Neuron (in vitro differentiated cells): ENCODE measurements at regions not wholly inside any gene's neighbourhood (a gene's known extent, or its start where the extent isn't known, plus 50 kb on each side); places are given as distances from the start of the nearest gene placed in this dataset.
"Not testable (repeated sequence)": the region's sequence is repeated elsewhere in the genome, so short reads cannot be mapped to it uniquely, and the experiment has no call there.

Source experiments
- H2AFZ ChIP-seq: one replicate; pipeline ENCODE4 v1.6.1; 2013; ENCODE audit warnings: low read depth, mild to moderate bottlenecking, inconsistent platforms, low read length, moderate library complexity
- H3K27me3 ChIP-seq: one replicate; pipeline ENCODE4 v1.6.1; 2013; ENCODE audit warnings: low read length; ENCODE audit not compliant: insufficient read depth
- H3K36me3 ChIP-seq: one replicate; pipeline ENCODE4 v1.6.1; 2013; ENCODE audit warnings: low read length; ENCODE audit not compliant: insufficient read depth
- H3K4me1 ChIP-seq: one replicate; pipeline ENCODE4 v1.6.1; 2013; ENCODE audit warnings: low read length; ENCODE audit not compliant: insufficient read depth
- H3K4me3 ChIP-seq: 2 replicates; pipeline ENCODE4 v1.5.1; 2013; ENCODE audit warnings: mild to moderate bottlenecking, low read length, moderate library complexity
- H3K9me3 ChIP-seq: one replicate; pipeline ENCODE4 v1.6.1; 2013; ENCODE audit warnings: low read length

DNA sequence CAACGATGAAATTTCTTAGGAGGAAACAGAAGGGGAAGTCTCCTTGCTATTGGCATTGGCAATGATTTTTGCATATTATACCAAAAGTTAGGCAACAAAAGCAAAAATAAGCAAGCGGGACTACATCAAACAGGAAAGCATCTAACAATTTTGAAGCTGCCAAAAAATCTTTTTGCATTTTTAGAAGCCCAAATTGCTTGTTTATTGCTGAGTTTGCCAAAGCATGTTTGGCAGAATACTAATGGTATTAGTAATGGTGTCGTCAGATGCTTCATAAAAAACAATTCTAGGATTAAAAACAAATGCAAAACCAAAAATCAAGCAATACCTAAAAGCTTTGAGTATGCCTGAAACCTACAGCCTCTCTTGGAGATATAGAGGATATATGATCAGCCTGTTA lies 80.0 kb downstream of the GALR1 start:
- no peak overlapping the region for H3K4me3 ChIP-seq
- H3K27me3 ChIP-seq = no peaks in the 10 kb centered on the region
- H3K9me3 ChIP-seq = no peaks in the 10 kb centered on the region
- no peak overlapping the region for H2AFZ ChIP-seq
- no peaks in the 10 kb centered on the region for H3K36me3 ChIP-seq
- no peaks in the 10 kb centered on the region for H3K4me1 ChIP-seq

DNA sequence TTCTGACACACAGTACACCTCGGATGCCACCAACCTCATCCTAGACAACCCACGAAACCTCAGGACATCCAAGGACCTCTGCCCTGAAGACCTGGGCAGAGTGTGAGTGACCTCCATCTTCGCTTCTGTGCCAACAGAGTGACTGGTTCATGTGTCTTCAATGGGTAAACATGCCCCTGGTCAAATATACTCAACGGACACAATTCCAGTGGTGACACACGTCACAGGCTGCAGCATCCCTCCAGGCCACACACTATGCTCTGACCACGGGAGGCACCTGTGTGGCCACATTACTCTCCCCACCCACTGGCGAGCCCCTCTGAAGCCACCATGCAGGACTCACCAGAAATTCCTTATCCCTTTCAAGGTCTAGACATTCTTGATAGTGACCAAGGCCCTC lies 85.2 kb downstream of the GALR1 start:
- H3K4me3 ChIP-seq = no peak overlapping the region
- peaks cover 7% of the 10 kb centered on the region for H3K4me1 ChIP-seq
- no peaks in the 10 kb centered on the region for H3K27me3 ChIP-seq
- no peaks in the 10 kb centered on the region for H3K9me3 ChIP-seq
- no peaks in the 10 kb centered on the region for H3K36me3 ChIP-seq
- no peak overlapping the region for H2AFZ ChIP-seq

DNA sequence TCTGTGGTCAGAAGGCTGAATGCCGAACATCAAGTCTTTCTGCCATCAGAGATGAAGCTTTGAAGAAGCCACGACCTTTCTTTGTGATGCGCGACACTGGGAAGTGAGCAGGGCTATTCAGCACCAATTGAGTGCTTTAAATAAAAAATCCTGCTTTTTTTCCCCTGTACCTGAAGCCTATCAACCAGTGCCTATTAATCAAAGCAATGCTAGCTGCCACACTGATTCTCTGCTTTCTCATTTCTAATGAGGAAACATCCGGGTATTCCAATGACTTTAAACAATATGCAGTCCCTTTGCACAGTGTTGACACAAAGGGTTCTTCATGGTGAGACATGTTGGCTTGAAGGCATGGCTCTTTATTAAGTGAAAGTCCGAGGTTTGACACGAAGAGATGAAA lies 88.0 kb downstream of the GALR1 start:
- Histone ChIP-seq H3K4me1 (peaks cover 7% of the 10 kb centered on the region), H3K9me3 (no peaks in the 10 kb centered on the region), H2AFZ (peak overlapping the region; percentile 68), H3K36me3 (no peaks in the 10 kb centered on the region), H3K27me3 (no peaks in the 10 kb centered on the region), H3K4me3 (no peak overlapping the region)

DNA sequence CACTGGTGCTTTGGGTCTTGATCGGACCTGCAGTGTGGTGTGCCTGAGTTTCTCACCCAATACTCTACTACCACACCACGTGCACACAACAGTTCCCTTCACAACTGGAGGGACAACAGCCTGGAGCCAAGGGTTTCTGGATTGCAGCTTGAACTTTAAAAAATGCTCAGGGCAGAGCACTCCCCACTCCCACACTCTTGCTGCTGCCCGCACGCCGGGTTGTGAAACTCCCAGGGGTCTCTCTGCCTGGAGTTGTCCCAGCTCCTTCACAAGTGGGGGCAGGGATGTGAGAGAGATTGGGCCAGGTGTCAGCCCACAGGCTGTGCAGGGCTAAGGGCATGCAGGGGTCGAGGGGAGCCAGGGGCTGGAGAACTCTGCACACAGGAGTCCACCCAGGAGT lies 89.4 kb downstream of the GALR1 start:
- no peaks in the 10 kb centered on the region for H3K9me3 ChIP-seq
- H3K36me3 ChIP-seq = no peaks in the 10 kb centered on the region
- H2AFZ ChIP-seq = no peak overlapping the region
- no peak overlapping the region for H3K4me3 ChIP-seq
- peaks cover 7% of the 10 kb centered on the region for H3K4me1 ChIP-seq
- no peaks in the 10 kb centered on the region for H3K27me3 ChIP-seq

DNA sequence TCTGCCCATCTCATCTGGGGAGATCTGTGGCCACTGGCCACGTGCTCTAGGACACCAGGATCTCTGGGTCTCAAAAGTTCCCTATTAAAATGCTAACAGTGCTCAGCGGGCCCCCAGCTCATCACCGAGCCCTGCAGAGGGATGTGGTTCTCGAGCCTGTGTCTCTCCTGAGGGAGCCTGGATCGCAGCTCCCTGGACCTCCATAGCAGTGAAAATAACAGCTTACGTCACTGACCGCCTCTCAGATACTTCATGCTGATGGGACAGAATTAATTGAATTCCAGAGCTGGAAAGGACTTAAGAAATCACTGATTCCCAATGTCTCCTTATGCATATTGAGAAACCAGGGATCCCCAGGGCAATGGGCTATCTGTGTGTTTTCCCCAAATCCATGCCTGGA lies 90.0 kb downstream of the GALR1 start:
- H2AFZ ChIP-seq = no peak overlapping the region
- no peak overlapping the region for H3K4me3 ChIP-seq
- no peaks in the 10 kb centered on the region for H3K36me3 ChIP-seq
- H3K4me1 ChIP-seq = peaks cover 7% of the 10 kb centered on the region
- H3K27me3 ChIP-seq = no peaks in the 10 kb centered on the region
- H3K9me3 ChIP-seq = no peaks in the 10 kb centered on the region

DNA sequence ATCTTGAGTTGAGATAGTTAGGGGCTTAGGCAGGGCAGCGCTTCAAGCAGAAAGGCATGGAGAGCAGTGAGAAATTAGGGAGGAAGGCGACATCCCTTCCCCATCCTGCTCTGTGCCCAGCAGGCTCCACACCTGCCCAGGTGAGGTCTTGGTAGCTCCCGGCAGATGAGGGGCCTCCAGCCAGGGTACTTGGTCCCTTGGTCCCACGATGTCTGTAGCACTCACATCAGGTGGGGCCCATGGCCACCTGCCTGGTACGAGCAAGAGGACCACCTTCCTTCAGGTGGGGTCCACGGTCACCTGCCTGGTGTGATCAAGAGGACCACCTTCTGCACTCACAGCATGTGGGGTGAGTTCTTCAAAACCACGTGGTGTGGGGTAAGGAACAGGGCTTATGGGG lies 91.2 kb downstream of the GALR1 start:
- Histone ChIP-seq H3K36me3 (no peaks in the 10 kb centered on the region), H3K9me3 (no peaks in the 10 kb centered on the region), H3K4me3 (no peak overlapping the region), H2AFZ (no peak overlapping the region), H3K4me1 (peaks cover 7% of the 10 kb centered on the region), H3K27me3 (no peaks in the 10 kb centered on the region)

DNA sequence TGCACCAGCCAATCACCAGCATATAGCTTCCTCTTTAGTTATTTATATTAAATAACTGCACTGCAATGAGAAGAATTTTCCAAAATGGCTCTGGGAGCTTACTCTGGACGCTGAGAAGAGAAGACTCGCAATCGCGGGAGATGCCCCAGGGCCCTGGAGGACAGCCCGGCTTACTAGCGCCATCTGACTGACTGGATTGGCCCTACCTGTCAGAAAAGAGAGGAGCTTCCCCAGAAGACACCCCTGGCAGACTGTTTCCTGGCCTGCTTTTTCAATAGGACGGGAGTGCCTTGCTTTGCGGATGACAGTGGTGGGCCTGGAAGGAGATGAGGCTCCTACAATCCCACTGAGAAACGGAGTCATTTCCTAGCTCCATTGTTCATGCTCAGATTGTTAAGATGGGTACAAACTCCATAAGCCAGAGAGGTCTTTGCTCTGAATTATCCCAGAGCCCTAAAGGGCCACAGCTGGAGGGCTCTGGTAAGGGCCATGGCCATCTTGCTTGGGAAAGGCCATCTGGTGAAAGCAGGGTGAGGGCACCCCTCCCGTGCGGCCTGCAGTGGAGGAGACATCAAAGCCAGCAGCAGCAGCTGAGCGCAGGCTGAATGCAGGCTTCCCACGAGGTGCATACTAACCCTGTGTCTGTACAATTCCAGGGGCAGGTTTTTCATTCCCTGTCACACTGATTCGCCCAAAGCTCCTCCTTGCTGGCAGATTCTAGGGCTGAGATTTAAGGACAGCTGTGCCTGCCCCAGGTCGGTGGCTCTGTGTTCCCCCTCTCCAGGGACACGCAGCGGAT lies 92.1 kb downstream of the GALR1 start:
- Histone ChIP-seq H3K36me3 (no peaks in the 10 kb centered on the region), H3K27me3 (no peaks in the 10 kb centered on the region), H3K4me3 (no peak overlapping the region), H3K9me3 (no peaks in the 10 kb centered on the region), H2AFZ (no peak overlapping the region), H3K4me1 (peaks cover 7% of the 10 kb centered on the region)

DNA sequence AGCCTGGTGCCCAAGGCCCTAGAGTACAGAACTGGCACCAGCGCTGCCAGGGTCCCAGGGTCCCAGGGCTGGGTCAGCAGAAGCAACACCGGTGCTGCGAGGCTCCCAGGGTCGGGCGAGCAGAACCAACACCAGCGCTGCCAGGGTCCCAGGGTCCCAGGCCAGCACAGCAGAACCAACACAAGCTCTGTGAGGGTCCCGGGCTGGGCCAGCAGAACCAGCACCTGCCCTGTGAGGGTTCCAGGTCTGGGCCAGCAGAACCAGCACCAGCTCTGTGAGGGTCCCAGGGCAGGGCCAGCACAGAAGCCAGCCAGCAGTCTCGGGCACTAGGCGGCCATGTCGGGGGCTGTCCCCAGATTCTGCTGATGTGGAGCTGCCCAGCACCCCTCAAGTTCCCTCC lies 93.1 kb downstream of the GALR1 start:
- Histone ChIP-seq H2AFZ (no peak overlapping the region), H3K4me3 (no peak overlapping the region), H3K4me1 (no peaks in the 10 kb centered on the region), H3K9me3 (no peaks in the 10 kb centered on the region), H3K27me3 (no peaks in the 10 kb centered on the region), H3K36me3 (no peaks in the 10 kb centered on the region)

DNA sequence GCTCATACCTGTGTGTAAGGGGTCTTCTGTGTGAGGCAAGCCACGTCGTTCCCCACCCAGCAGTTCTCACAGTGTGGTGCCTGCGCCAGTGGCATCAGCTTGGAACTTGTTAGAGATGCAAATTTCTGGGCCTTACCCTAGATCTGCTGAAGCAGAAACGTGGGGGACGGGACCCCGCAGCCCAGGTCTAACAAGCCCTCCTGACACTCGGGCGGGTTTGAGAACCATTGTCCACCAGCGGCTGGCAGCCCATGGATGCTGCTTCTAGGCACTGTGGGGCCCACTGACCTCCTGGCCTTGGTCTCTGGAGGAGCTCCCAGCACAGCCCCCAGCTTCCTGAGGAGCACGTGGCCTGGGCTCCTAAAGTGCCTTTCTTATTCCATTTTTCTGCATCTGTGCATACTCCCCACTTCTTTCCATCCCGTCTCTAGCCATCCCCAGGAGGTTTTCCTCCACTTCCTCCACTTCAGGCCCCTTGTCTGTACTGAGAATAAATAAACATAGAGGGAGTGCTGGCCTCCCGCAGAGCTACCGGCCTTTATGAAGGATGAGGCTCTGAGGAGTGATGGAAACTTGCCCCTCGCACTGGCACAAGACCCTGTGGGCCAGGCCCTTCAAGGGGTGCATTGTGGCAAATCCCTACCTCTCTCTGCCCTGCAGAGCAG lies 94.3 kb downstream of the GALR1 start:
- no peaks in the 10 kb centered on the region for H3K36me3 ChIP-seq
- H3K4me3 ChIP-seq = no peak overlapping the region
- no peak overlapping the region for H2AFZ ChIP-seq
- H3K27me3 ChIP-seq = no peaks in the 10 kb centered on the region
- H3K4me1 ChIP-seq = no peaks in the 10 kb centered on the region
- H3K9me3 ChIP-seq = no peaks in the 10 kb centered on the region

DNA sequence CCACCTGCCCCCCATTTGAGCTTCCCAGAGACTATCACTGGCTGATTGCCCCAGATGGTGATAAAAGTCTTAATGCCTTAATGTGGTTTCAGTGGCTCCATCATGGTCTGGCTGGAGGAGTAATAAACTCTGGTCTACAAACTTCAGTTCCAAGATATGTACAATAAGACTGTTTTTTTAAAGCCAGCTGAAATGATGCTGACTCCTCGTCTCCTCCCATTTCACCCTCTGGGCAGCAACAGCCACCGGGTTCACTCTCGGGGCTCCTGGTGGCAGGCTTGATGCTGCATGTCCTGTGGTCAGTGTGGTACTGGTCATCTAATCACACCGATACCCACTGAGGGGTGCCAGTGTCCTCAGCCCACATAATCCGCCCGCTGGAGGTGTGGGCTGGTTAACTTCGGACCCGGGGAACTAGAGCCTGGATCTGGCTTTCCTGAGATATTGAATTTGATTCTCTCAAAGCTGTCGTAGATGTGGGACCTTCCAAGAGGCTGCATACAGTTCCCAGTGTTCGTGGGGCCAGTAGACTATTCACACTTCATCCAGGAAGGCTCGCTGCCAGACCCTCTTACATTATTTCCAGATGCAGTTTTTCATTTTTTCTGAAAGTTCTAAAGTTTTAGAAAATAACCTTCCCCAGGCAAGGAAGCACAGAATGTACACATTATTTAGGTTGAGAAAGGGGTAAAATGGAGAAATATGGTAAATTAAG lies 95.3 kb downstream of the GALR1 start:
- Histone ChIP-seq H3K4me3 (no peak overlapping the region), H3K9me3 (no peaks in the 10 kb centered on the region), H3K4me1 (no peaks in the 10 kb centered on the region), H3K36me3 (no peaks in the 10 kb centered on the region), H2AFZ (no peak overlapping the region), H3K27me3 (no peaks in the 10 kb centered on the region)

DNA sequence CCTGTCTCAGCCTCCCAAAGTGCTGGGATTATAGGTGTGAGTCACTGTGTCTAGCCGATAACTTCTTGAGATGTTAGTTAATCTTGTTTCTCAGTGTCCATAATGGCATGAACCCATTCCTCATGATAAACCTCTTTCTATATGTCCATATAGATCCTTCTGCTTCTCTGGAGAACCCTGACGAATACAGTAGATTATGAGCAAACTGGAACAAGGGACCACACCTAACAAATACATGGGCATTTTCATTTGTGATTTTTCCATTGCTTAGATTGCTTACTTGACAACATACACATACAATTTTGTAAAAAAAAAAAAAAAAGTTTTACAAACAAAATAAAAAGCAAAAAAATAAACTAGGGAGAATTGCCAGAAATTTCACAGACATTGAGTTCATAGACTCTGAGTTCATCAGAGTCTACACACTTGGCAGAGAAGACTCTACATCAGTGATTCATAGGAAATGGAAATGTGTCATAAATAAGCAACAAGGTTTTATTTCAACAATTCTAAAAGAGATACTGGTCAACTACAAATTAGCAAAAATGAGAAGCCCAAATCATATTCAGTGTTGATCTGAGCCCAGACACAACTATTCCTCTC lies 96.7 kb downstream of the GALR1 start:
- Histone ChIP-seq H2AFZ (no peak overlapping the region), H3K4me3 (no peak overlapping the region), H3K27me3 (no peaks in the 10 kb centered on the region), H3K36me3 (no peaks in the 10 kb centered on the region), H3K4me1 (no peaks in the 10 kb centered on the region), H3K9me3 (no peaks in the 10 kb centered on the region)

DNA sequence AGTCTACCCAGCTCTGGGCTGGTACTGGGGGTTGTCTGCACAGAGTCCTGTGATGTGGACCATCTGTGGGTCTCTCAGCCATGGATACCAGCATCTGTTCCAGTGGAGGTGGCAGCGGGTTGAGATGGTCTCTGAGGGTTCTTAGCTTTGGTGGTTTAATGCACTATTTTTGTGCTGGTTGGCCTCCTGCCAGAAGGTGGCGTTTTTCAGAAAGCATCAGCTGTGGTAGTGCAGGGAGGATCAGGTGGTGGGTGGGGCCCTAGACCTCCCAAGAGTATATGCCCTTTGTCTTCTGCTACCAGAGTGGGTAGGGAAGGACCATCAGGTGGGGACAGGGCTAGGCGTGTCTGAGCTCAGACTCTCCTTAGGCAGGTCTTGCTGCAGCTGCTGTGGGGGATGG lies 103.7 kb downstream of the GALR1 start:
- H2AFZ ChIP-seq, H3K27me3 ChIP-seq, H3K4me3 ChIP-seq, H3K36me3 ChIP-seq, H3K9me3 ChIP-seq, H3K4me1 ChIP-seq: not testable (repeated sequence)
